Endodermal cell (in vitro differentiated cells): ENCODE measurements at regions not wholly inside any gene's neighbourhood (a gene's known extent, or its start where the extent isn't known, plus 50 kb on each side); places are given as distances from the start of the nearest gene placed in this dataset.

Source experiments
- DNase-seq: peaks from one replicate; pipeline ENCODE4 v3.0.0-alpha.2; 2017
- H3K27ac ChIP-seq: 2 replicates; pipeline ENCODE4 v1.5.1; 2013; ENCODE audit warnings: mild to moderate bottlenecking, low read depth, low read length, moderate library complexity
- H3K27me3 ChIP-seq: 2 replicates; pipeline ENCODE4 v1.6.1; 2013; ENCODE audit warnings: mild to moderate bottlenecking, low read length, moderate library complexity; ENCODE audit not compliant: insufficient read depth, control insufficient read depth, poor library complexity, severe bottlenecking
- H3K36me3 ChIP-seq: 2 replicates; pipeline ENCODE4 v1.7.0; 2013; ENCODE audit warnings: mild to moderate bottlenecking, low read length, moderate library complexity; ENCODE audit not compliant: control insufficient read depth, insufficient read depth
- H3K4me1 ChIP-seq: one replicate; pipeline ENCODE4 v1.7.0; 2013; ENCODE audit warnings: low read length; ENCODE audit not compliant: control insufficient read depth, insufficient read depth
- H3K4me3 ChIP-seq: 2 replicates; pipeline ENCODE4 v1.5.1; 2013; ENCODE audit warnings: mild to moderate bottlenecking, low read length, moderate library complexity
- H3K9ac ChIP-seq: 2 replicates; pipeline ENCODE4 v1.6.1; 2013; ENCODE audit warnings: mild to moderate bottlenecking, low read length, moderate library complexity; ENCODE audit not compliant: poor library complexity, severe bottlenecking; ENCODE audit errors: extremely low read depth
- H3K9me3 ChIP-seq: 2 replicates; pipeline ENCODE4 v1.6.1; 2013; ENCODE audit warnings: mild to moderate bottlenecking, low read length, moderate library complexity; ENCODE audit not compliant: control insufficient read depth
- H3K27ac Mint-ChIP-seq: 2 replicates; pipeline ENCODE4 v1.8.0; 2020; ENCODE audit warnings: mixed read lengths
- H3K27me3 Mint-ChIP-seq: 2 replicates; pipeline ENCODE4 v1.8.0; 2021; ENCODE audit warnings: mild to moderate bottlenecking, mixed read lengths; ENCODE audit not compliant: insufficient read depth
- H3K36me3 Mint-ChIP-seq: 2 replicates; pipeline ENCODE4 v1.8.0; 2020; ENCODE audit warnings: low read depth, mixed read lengths
- H3K4me1 Mint-ChIP-seq: 2 replicates; pipeline ENCODE4 v1.8.0; 2020; ENCODE audit warnings: mixed read lengths
- H3K4me3 Mint-ChIP-seq: 2 replicates; pipeline ENCODE4 v1.8.0; 2020; ENCODE audit warnings: mild to moderate bottlenecking, moderate library complexity, mixed read lengths
- H3K9me3 Mint-ChIP-seq: 2 replicates; pipeline ENCODE4 v1.8.0; 2020; ENCODE audit warnings: mild to moderate bottlenecking, mixed read lengths
- WGBS, 2 experiments: methylation state at CpG; one replicate each; pipeline versions ENCODE4 v1.1.5 to v1.1.7; 2013; ENCODE audit warnings: missing lambda C conversion rate in 2 of 2, mixed read lengths in 1 of 2; ENCODE audit not compliant: insufficient coverage in 1 of 2, insufficient read length in 1 of 2; 5-methylcytosine and 5-hydroxymethylcytosine counted together
- TF ChIP-seq, protein P1 (sequence below): fragments of 200-600 bp; sonication (generic); conservative IDR thresholded peaks from 2 replicates; pipeline ENCODE4 v1.5.0; 2021; ENCODE audit warnings: antibody characterized with exemption, mild to moderate bottlenecking

DNA sequence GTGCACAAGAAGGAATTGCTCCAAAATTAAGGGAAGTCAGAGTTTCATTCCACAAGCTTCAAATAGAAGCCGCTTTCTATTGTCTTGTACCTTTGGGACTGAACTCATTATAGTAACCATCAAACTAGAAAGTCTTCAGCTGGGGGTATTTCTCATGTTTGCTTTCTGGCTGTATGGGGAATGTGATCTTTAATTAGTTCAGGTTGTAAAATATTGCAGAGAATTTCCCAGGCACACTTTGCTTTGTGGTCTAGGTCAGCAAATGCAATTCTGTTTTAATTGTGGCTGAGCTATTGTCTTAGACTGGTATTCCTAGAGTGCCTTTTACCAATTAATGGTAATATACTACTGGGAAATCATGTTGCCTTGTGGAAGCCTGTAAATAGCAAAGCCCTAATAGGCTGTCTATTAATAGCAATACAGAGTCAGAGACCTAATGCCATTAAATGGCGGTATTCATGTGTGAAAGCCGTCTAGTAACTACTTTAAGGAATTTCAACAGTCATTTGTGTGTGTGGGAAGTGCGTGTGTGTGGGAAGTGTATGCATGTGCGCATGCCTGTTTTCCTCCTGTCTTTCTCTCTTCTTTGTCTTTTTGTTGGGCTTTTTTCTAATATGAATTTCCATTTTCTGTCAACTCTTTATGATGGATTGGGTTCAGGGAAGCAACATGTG, 276.6 kb downstream of the FAT3 start:
- Mint-ChIP-seq H3K4me1 (no peaks in the 10 kb centered on the region), H3K27me3 (no peaks in the 10 kb centered on the region), H3K4me3 (no peak overlapping the region), H3K27ac (no peak overlapping the region), H3K36me3 (no peaks in the 10 kb centered on the region), H3K9me3 (no peaks in the 10 kb centered on the region)
- TF ChIP-seq, protein P1, sequence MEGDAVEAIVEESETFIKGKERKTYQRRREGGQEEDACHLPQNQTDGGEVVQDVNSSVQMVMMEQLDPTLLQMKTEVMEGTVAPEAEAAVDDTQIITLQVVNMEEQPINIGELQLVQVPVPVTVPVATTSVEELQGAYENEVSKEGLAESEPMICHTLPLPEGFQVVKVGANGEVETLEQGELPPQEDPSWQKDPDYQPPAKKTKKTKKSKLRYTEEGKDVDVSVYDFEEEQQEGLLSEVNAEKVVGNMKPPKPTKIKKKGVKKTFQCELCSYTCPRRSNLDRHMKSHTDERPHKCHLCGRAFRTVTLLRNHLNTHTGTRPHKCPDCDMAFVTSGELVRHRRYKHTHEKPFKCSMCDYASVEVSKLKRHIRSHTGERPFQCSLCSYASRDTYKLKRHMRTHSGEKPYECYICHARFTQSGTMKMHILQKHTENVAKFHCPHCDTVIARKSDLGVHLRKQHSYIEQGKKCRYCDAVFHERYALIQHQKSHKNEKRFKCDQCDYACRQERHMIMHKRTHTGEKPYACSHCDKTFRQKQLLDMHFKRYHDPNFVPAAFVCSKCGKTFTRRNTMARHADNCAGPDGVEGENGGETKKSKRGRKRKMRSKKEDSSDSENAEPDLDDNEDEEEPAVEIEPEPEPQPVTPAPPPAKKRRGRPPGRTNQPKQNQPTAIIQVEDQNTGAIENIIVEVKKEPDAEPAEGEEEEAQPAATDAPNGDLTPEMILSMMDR: no peak
- H3K27ac ChIP-seq: no peak overlapping the region
- no peaks in the 10 kb centered on the region for H3K9me3 ChIP-seq
- H3K9ac ChIP-seq: no peak overlapping the region
- no peaks in the 10 kb centered on the region for H3K4me1 ChIP-seq
- no peaks in the 10 kb centered on the region for H3K27me3 ChIP-seq
- WGBS, 2 experiments: 87 to 93% methylated on average over 2 to 5 of the region's 5 CpGs
- no peak for DNase-seq
- no peak overlapping the region for H3K4me3 ChIP-seq
- H3K36me3 ChIP-seq: no peaks in the 10 kb centered on the region

DNA sequence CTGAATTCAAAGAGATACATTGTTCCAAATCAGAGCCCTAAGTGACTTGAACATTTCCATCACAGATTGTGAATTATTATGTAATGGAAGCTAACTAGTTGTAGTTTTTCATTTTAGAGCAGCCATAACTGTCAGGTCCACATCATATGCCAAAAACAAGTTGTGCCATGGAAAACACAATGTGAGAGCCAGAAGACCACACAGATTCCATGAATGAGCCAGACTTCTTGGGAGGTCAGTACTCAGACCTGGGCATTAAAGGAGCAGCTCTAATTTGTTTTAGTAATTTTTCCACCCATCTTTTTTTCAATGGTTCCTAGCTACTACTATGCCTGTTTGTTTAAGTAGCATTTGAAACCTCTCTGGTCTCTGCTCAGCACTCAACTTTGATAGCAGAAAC, 279.4 kb downstream of the FAT3 start:
- no peak overlapping the region for H3K9ac ChIP-seq
- no peaks in the 10 kb centered on the region for H3K9me3 ChIP-seq
- H3K27ac Mint-ChIP-seq: no peak overlapping the region
- no peaks in the 10 kb centered on the region for H3K27me3 ChIP-seq
- no peaks in the 10 kb centered on the region for H3K36me3 ChIP-seq
- TF ChIP-seq, protein P1: no peak
- H3K27ac ChIP-seq: no peak overlapping the region
- no peak for DNase-seq
- peaks cover 3% of the 10 kb centered on the region for H3K4me1 Mint-ChIP-seq
- H3K4me1 ChIP-seq: no peaks in the 10 kb centered on the region
- H3K27me3 Mint-ChIP-seq: no peaks in the 10 kb centered on the region
- no peaks in the 10 kb centered on the region for H3K9me3 Mint-ChIP-seq
- no peak overlapping the region for H3K4me3 Mint-ChIP-seq
- no peaks in the 10 kb centered on the region for H3K36me3 Mint-ChIP-seq
- no peak overlapping the region for H3K4me3 ChIP-seq

DNA sequence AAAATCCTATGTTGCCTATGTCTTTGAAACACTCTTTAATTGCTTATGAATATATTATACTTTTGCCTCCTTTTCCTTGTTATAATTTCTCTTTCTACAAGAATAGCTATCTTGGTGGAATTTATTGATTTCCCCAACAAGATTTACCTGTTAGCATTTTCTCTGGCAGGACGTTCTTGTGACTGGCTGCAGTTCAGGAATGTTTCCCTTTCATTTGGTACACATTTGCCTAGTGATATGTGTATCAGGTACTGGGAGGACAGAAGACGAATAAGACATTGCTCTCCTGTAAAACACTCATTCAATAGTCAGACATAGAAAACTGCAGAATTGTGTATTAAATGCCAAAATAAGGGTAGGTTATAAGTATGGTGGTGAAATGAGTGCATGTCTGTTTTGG, 279.9 kb downstream of the FAT3 start:
- Mint-ChIP-seq H3K4me3 (no peak overlapping the region), H3K27ac (no peak overlapping the region), H3K9me3 (no peaks in the 10 kb centered on the region), H3K36me3 (no peaks in the 10 kb centered on the region), H3K4me1 (peaks cover 3% of the 10 kb centered on the region), H3K27me3 (no peaks in the 10 kb centered on the region)
- Histone ChIP-seq H3K9ac (no peak overlapping the region), H3K9me3 (no peaks in the 10 kb centered on the region), H3K4me3 (no peak overlapping the region), H3K36me3 (no peaks in the 10 kb centered on the region), H3K27me3 (no peaks in the 10 kb centered on the region), H3K27ac (no peak overlapping the region), H3K4me1 (no peaks in the 10 kb centered on the region)
- no peak for DNase-seq
- TF ChIP-seq, protein P1: no peak
- 89% methylated on average over 2 of the region's 2 CpGs; no CpG with 5 or more reads in 1 of the 2 experiments for WGBS, 2 experiments
